Right cardiac atrium (tissue), 5 donors: ENCODE measurements at regions not wholly inside any gene's neighbourhood (a gene's known extent, or its start where the extent isn't known, plus 50 kb on each side); places are given as distances from the start of the nearest gene placed in this dataset.

Experiments
- ATAC-seq, 2 donors: fragments of 200-7000 bp; cut with Tn5 transposase; one replicate each; pipeline versions ENCODE4 v1.8.0 to v1.9.1; 2020; ENCODE audit warnings: moderate library complexity in 2 of 2, mild to moderate bottlenecking in 1 of 2
- DNase-seq, 3 donors: peaks; one replicate each; pipeline ENCODE4 v3.0.0-alpha.2; 2020
- H3K27ac ChIP-seq: one replicate; pipeline ENCODE4 v1.5.1; 2013; ENCODE audit warnings: mild to moderate bottlenecking, low read length, control low read depth, moderate library complexity
- H3K27me3 ChIP-seq: one replicate; pipeline ENCODE4 v1.6.1; 2013; ENCODE audit not compliant: control insufficient read depth, insufficient read depth
- H3K4me1 ChIP-seq: one replicate; pipeline ENCODE4 v1.6.1; 2013; ENCODE audit warnings: low read length; ENCODE audit not compliant: control insufficient read depth, insufficient read depth
- H3K4me3 ChIP-seq: one replicate; pipeline ENCODE4 v1.5.1; 2013; ENCODE audit warnings: low read length, control low read depth
- H3K9me3 ChIP-seq: one replicate; pipeline ENCODE4 v1.6.1; 2013; ENCODE audit warnings: low read length; ENCODE audit not compliant: control insufficient read depth
- WGBS: extraction: QIAGEN DNeasy Blood & Tissue Kit; methylation state at CpG from one replicate; pipeline ENCODE4 v1.1.7; 2013; 5-methylcytosine and 5-hydroxymethylcytosine counted together
- intact Hi-C, 4 donors: fragments of 100-400 bp; cut with DNase I; formaldehyde crosslinking; loops; one replicate each; pipeline versions ENCODE4 v1.11.0 to v1.14.0; 2022 to 2023
- donor health status: healthy with polysubstance abuse.
- donor health status: DM: no; HTN: yes; CAD: no.
- donor health status: DM: no; HTN: no; CAD: no.
- donor health status: DM: no; HTN: yes; CAD: no; lungs with severe emphysema.
- donor health status: DM: yes; HTN: yes; CAD: no.

- H3K9me3 ChIP-seq = no peaks in the 10 kb centered on the region
- DNase-seq (no peak), ATAC-seq (no peak)
- no peak overlapping the region for H3K4me3 ChIP-seq
- WGBS = 24% methylated on average over 2 of the region's 2 CpGs
- no peaks in the 10 kb centered on the region for H3K4me1 ChIP-seq
- H3K27ac ChIP-seq = no peak overlapping the region
- H3K27me3 ChIP-seq = no peaks in the 10 kb centered on the region
- intact Hi-C loops = no loop called here
Observed at GRCh38 chr11:32531528-32531927, 52.1 kb upstream of the EIF3M start.

GRCh38 chr11:32529994-32530588 is 53.5 kb upstream of the EIF3M start:
- no peak for DNase-seq
- ATAC-seq = no peak
- no peaks in the 10 kb centered on the region for H3K9me3 ChIP-seq
- intact Hi-C loops = no loop called here
- H3K27ac ChIP-seq = no peak overlapping the region
- H3K4me1 ChIP-seq = no peaks in the 10 kb centered on the region
- 91% methylated on average over 8 of the region's 8 CpGs for WGBS
- H3K27me3 ChIP-seq = no peaks in the 10 kb centered on the region
- H3K4me3 ChIP-seq = no peak overlapping the region

GRCh38 chr11:32527261-32528175 is 56.1 kb upstream of the EIF3M start:
- H3K9me3 ChIP-seq = no peaks in the 10 kb centered on the region
- no peak overlapping the region for H3K27ac ChIP-seq
- WGBS = 72% methylated on average over 10 of the region's 10 CpGs
- no peak for ATAC-seq
- no peaks in the 10 kb centered on the region for H3K4me1 ChIP-seq
- no peak overlapping the region for H3K4me3 ChIP-seq
- intact Hi-C loops = no loop called here
- peak in 1 of 3 donors; percentile 50 for DNase-seq
- H3K27me3 ChIP-seq = no peaks in the 10 kb centered on the region

GRCh38 chr11:32526760-32527159 is 56.9 kb upstream of the EIF3M start:
- Histone ChIP-seq H3K4me1 (no peaks in the 10 kb centered on the region), H3K27ac (no peak overlapping the region), H3K27me3 (no peaks in the 10 kb centered on the region), H3K9me3 (no peaks in the 10 kb centered on the region), H3K4me3 (no peak overlapping the region)
- 47% methylated on average over 4 of the region's 4 CpGs for WGBS
- DNase-seq (no peak), ATAC-seq (no peak)
- intact Hi-C loops = no loop called here

- Histone ChIP-seq H3K9me3 (peaks cover under 1% of the 10 kb centered on the region), H3K27me3 (no peaks in the 10 kb centered on the region), H3K27ac (no peak overlapping the region), H3K4me3 (no peak overlapping the region), H3K4me1 (no peaks in the 10 kb centered on the region)
- 28% methylated on average over 5 of the region's 5 CpGs for WGBS
- ATAC-seq (no peak), DNase-seq (no peak)
- intact Hi-C loops = no loop called here
Observed at GRCh38 chr11:32511926-32512325, 71.7 kb upstream of the EIF3M start.

GRCh38 chr11:32510039-32510438 is 73.6 kb upstream of the EIF3M start:
- Histone ChIP-seq H3K4me1 (no peaks in the 10 kb centered on the region), H3K27ac (no peak overlapping the region), H3K27me3 (no peaks in the 10 kb centered on the region), H3K9me3 (peaks cover 2% of the 10 kb centered on the region), H3K4me3 (no peak overlapping the region)
- DNase-seq (no peak), ATAC-seq (no peak)
- 44% methylated on average over 3 of the region's 3 CpGs for WGBS
- intact Hi-C loops = no loop called here

- WGBS = 46% methylated on average over 1 of the region's 1 CpG
- ATAC-seq = no peak
- Histone ChIP-seq H3K9me3 (peaks cover 2% of the 10 kb centered on the region), H3K4me3 (no peak overlapping the region), H3K27me3 (no peaks in the 10 kb centered on the region), H3K27ac (no peak overlapping the region), H3K4me1 (no peaks in the 10 kb centered on the region)
- no peak for DNase-seq
- intact Hi-C loops = no loop called here
Observed at GRCh38 chr11:32508780-32509179, 73.4 kb upstream of the WT1 start.

- intact Hi-C loops = no loop called here
- peaks cover 3% of the 10 kb centered on the region for H3K4me1 ChIP-seq
- no peaks in the 10 kb centered on the region for H3K9me3 ChIP-seq
- peak in 1 of 2 donors; percentile 11 for ATAC-seq
- H3K4me3 ChIP-seq = no peak overlapping the region
- H3K27me3 ChIP-seq = no peaks in the 10 kb centered on the region
- 78% methylated on average over 5 of the region's 5 CpGs for WGBS
- no peak overlapping the region for H3K27ac ChIP-seq
- no peak for DNase-seq
Observed at GRCh38 chr11:32500001-32500400, 64.7 kb upstream of the WT1 start.

- DNase-seq = no peak
- Histone ChIP-seq H3K27me3 (no peaks in the 10 kb centered on the region), H3K4me1 (peaks cover 3% of the 10 kb centered on the region), H3K9me3 (no peaks in the 10 kb centered on the region), H3K27ac (no peak overlapping the region), H3K4me3 (no peak overlapping the region)
- no peak for ATAC-seq
- intact Hi-C loops = no loop called here
- 79% methylated on average over 2 of the region's 2 CpGs for WGBS
Observed at GRCh38 chr11:32497951-32498350, 62.6 kb upstream of the WT1 start.

- no peak overlapping the region for H3K4me3 ChIP-seq
- H3K27ac ChIP-seq = no peak overlapping the region
- ATAC-seq (no peak), DNase-seq (no peak)
- H3K27me3 ChIP-seq = no peaks in the 10 kb centered on the region
- no peaks in the 10 kb centered on the region for H3K9me3 ChIP-seq
- H3K4me1 ChIP-seq = no peaks in the 10 kb centered on the region
- intact Hi-C loops = no loop called here
Observed at GRCh38 chr11:32494629-32495028, 59.3 kb upstream of the WT1 start.

GRCh38 chr11:32489464-32489863 is 54.1 kb upstream of the WT1 start:
- Histone ChIP-seq H3K27ac (no peak overlapping the region), H3K9me3 (no peaks in the 10 kb centered on the region), H3K4me1 (no peaks in the 10 kb centered on the region), H3K27me3 (no peaks in the 10 kb centered on the region), H3K4me3 (no peak overlapping the region)
- intact Hi-C loops = no loop called here
- WGBS = 91% methylated on average over 4 of the region's 4 CpGs
- DNase-seq (no peak), ATAC-seq (no peak)
